DOHH2 (cell line): ENCODE measurements at regions not wholly inside any gene's neighbourhood (a gene's known extent, or its start where the extent isn't known, plus 50 kb on each side); places are given as distances from the start of the nearest gene placed in this dataset.
"Not testable (repeated sequence)": the region's sequence is repeated elsewhere in the genome, so short reads cannot be mapped to it uniquely, and the experiment has no call there.

ENCODE experiments used
- H3F3A ChIP-seq: fragments of 200-600 bp; sonication (generic), shearing (Covaris generic); 2 replicates; pipeline ENCODE4 v1.6.0; 2016; ENCODE audit warnings: antibody characterized with exemption, mild to moderate bottlenecking; ENCODE audit not compliant: control insufficient read depth, insufficient read depth
- H3K27ac ChIP-seq: fragments of 200-600 bp; sonication (generic); 2 replicates; pipeline ENCODE4 v1.5.1; 2014; ENCODE audit warnings: low read depth, mild to moderate bottlenecking, low read length, moderate library complexity
- H3K27me3 ChIP-seq: fragments of 200-600 bp; sonication (generic); 2 replicates; pipeline ENCODE4 v1.6.1; 2014; ENCODE audit warnings: mild to moderate bottlenecking, low read length, mixed read lengths; ENCODE audit not compliant: control insufficient read depth
- H3K36me3 ChIP-seq: fragments of 200-600 bp; sonication (generic); 2 replicates; pipeline ENCODE4 v1.6.1; 2014; ENCODE audit warnings: mild to moderate bottlenecking, low read length, moderate library complexity, mixed read lengths; ENCODE audit not compliant: control insufficient read depth
- H3K4me1 ChIP-seq: fragments of 200-600 bp; sonication (generic); 2 replicates; pipeline ENCODE4 v1.6.1; 2014; ENCODE audit warnings: mild to moderate bottlenecking, low read length, mixed read lengths; ENCODE audit not compliant: control insufficient read depth
- H3K4me2 ChIP-seq: fragments of 200-600 bp; sonication (generic); 2 replicates; pipeline ENCODE4 v1.6.0; 2014; ENCODE audit warnings: mild to moderate bottlenecking, low read length, moderate library complexity
- H3K4me3 ChIP-seq: fragments of 200-600 bp; sonication (generic); 2 replicates; pipeline ENCODE4 v1.5.1; 2014; ENCODE audit warnings: mild to moderate bottlenecking, low read length, mixed read lengths
- H3K79me2 ChIP-seq: fragments of 200-600 bp; sonication (generic); 2 replicates; pipeline ENCODE4 v1.6.1; 2014; ENCODE audit warnings: mild to moderate bottlenecking, low read length, mixed read lengths; ENCODE audit not compliant: control insufficient read depth
- H3K9me2 ChIP-seq: fragments of 200-600 bp; sonication (generic); replicated peaks from 2 replicates; pipeline ENCODE4 v1.6.1; 2014; ENCODE audit warnings: mild to moderate bottlenecking, low read length, mixed read lengths; ENCODE audit not compliant: control insufficient read depth
- H3K9me3 ChIP-seq: fragments of 200-600 bp; sonication (generic); 2 replicates; pipeline ENCODE4 v1.6.1; 2014; ENCODE audit warnings: antibody characterized with exemption, low read length, mixed read lengths; ENCODE audit not compliant: control insufficient read depth, insufficient read depth
- H4K20me1 ChIP-seq: fragments of 200-600 bp; sonication (generic); 2 replicates; pipeline ENCODE4 v1.6.0; 2014; ENCODE audit warnings: low read depth, mild to moderate bottlenecking, antibody characterized with exemption, low read length, moderate library complexity; ENCODE audit not compliant: control insufficient read depth, insufficient read depth
- EZH2phosphoT487 ChIP-seq: fragments of 200-600 bp; sonication (generic); IDR thresholded peaks from 2 replicates; pipeline ENCODE4 v1.6.1; 2017; ENCODE audit warnings: borderline replicate concordance, mild to moderate bottlenecking, antibody characterized with exemption, low read length, moderate library complexity, mixed read lengths
- TF ChIP-seq, protein P1 (sequence below): fragments of 200-600 bp; sonication (generic); IDR thresholded peaks from one replicate; pipeline ENCODE4 v1.5.1; 2014; ENCODE audit warnings: antibody characterized with exemption, mild to moderate bottlenecking, low read depth, low read length; ENCODE audit not compliant: poor library complexity, severe bottlenecking

DNA sequence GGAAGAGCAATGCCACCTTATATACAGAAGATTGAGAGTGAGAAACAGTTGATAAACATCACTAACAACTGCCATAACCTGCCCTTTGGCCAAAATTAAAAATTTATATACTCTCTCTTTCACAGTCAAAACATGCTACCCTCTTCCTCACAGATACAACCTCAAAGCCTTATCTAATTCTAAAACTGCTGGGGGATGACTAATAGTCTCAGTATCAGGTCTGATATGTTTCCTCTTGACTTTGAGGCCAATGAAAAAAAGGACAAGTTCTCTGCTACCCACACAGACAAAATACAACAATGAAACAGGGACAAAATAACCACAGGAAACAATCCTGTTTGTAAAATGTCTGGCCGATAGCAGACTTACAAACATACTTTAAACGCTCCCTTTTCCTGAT, 485.6 kb upstream of the NUDT12 start:
- no peaks in the 10 kb centered on the region for H3K9me2 ChIP-seq
- H4K20me1 ChIP-seq = no peaks in the 10 kb centered on the region
- no peaks in the 10 kb centered on the region for H3K27me3 ChIP-seq
- H3K4me2 ChIP-seq = no peak overlapping the region
- H3F3A ChIP-seq = no peaks in the 10 kb centered on the region
- H3K36me3 ChIP-seq = no peaks in the 10 kb centered on the region
- H3K27ac ChIP-seq = no peak overlapping the region
- no peaks in the 10 kb centered on the region for H3K79me2 ChIP-seq
- no peaks in the 10 kb centered on the region for H3K4me1 ChIP-seq
- no peak overlapping the region for H3K4me3 ChIP-seq
- H3K9me3 ChIP-seq = no peaks in the 10 kb centered on the region
- no peak for TF ChIP-seq EZH2phosphoT487
- TF ChIP-seq, protein P1, sequence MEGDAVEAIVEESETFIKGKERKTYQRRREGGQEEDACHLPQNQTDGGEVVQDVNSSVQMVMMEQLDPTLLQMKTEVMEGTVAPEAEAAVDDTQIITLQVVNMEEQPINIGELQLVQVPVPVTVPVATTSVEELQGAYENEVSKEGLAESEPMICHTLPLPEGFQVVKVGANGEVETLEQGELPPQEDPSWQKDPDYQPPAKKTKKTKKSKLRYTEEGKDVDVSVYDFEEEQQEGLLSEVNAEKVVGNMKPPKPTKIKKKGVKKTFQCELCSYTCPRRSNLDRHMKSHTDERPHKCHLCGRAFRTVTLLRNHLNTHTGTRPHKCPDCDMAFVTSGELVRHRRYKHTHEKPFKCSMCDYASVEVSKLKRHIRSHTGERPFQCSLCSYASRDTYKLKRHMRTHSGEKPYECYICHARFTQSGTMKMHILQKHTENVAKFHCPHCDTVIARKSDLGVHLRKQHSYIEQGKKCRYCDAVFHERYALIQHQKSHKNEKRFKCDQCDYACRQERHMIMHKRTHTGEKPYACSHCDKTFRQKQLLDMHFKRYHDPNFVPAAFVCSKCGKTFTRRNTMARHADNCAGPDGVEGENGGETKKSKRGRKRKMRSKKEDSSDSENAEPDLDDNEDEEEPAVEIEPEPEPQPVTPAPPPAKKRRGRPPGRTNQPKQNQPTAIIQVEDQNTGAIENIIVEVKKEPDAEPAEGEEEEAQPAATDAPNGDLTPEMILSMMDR = no peak

- TF ChIP-seq, protein P1 = no peak
- no peak for TF ChIP-seq EZH2phosphoT487
- Histone ChIP-seq H3K4me2 (no peak overlapping the region), H3K36me3 (no peaks in the 10 kb centered on the region), H3K27me3 (no peaks in the 10 kb centered on the region), H3K4me1 (no peaks in the 10 kb centered on the region), H3K9me3 (no peaks in the 10 kb centered on the region), H3K79me2 (no peaks in the 10 kb centered on the region), H4K20me1 (no peaks in the 10 kb centered on the region), H3K9me2 (no peaks in the 10 kb centered on the region), H3F3A (no peaks in the 10 kb centered on the region), H3K27ac (no peak overlapping the region), H3K4me3 (no peak overlapping the region)
Measured at GRCh38 chr5:104045987-104046386, 483.4 kb upstream of the NUDT12 start.

DNA sequence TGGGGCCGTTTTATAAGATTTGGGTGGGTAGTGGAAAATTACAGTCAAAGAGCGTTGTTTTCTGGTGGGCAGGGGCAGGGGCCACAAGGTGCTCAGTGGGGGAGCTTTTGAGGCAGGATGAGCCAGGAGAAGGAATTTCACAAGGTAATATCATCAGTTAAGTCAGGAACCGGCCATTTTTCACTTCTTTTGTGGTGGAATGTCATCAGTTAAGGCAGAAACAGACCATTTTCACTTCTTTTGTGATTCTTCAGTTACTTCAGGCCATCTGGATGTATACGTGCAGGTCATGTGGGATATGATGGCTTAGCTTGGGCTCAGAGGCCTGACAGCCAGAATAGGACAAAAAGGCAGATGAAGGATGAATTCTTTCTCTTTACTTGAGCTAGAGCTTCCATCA, 477.3 kb upstream of the NUDT12 start:
- not testable (repeated sequence) for H3F3A ChIP-seq, H3K9me3 ChIP-seq, H3K9me2 ChIP-seq, H3K4me1 ChIP-seq, H4K20me1 ChIP-seq, H3K27me3 ChIP-seq, H3K27ac ChIP-seq, H3K36me3 ChIP-seq, H3K79me2 ChIP-seq, H3K4me3 ChIP-seq, H3K4me2 ChIP-seq

DNA sequence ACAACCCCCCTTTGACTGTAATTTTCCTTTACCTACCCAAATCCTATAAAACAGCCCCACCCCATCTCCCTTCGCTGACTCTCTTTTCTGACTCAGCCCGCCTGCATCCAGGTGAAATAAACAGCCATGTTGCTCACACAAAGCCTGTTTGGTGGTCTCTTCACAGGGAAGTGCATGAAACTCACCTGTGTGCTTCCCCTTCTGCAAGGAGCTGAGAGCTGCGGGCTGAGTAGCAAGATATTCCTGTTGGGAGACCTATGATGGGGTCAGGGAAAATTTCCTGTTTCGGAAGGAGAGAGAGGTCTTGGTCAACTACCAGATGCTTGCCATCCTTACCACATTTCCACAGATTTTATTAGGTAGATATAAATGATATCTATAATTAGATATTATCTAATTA, 474.5 kb upstream of the NUDT12 start:
- not testable (repeated sequence) for H3K9me2 ChIP-seq, H3K36me3 ChIP-seq, H3K9me3 ChIP-seq, H3F3A ChIP-seq, H3K27me3 ChIP-seq, H3K4me2 ChIP-seq, H3K4me1 ChIP-seq, H3K79me2 ChIP-seq, H3K27ac ChIP-seq, H3K4me3 ChIP-seq, H4K20me1 ChIP-seq

GRCh38 chr5:104033186-104033585, 470.6 kb upstream of the NUDT12 start:
- H4K20me1 ChIP-seq, H3K27ac ChIP-seq, H3K9me3 ChIP-seq, H3K36me3 ChIP-seq, H3K9me2 ChIP-seq, H3K79me2 ChIP-seq, H3K4me1 ChIP-seq, H3K4me2 ChIP-seq, H3F3A ChIP-seq, H3K27me3 ChIP-seq, H3K4me3 ChIP-seq: not testable (repeated sequence)
